ENCODE measurements at regions not wholly inside any gene's neighbourhood (a gene's known extent, or its start where the extent isn't known, plus 50 kb on each side); places are given as distances from the start of the nearest gene placed in this dataset.

DNA sequence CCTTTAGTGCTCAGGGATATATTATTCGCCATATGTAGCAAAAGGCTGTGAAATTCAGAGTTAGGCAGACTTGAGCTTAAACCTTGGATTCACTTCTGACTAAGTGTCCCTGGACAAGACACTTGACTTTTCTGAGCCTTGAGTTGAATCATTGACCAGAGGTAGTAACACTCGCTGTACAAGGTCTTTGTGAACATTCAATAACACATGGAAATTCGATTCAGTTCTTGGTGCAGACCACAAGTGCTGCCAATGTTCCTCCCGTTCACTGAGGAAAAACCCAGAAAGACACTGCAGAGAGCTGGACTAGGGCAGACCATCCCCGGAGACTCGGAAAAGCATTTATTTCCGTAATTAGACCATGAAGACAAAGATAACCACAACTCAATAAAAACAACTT is 901.4 kb downstream of the AACS start:
- intact Hi-C loops (cut with DNase I) = no loop called here
- TF ChIP-seq, protein P1, sequence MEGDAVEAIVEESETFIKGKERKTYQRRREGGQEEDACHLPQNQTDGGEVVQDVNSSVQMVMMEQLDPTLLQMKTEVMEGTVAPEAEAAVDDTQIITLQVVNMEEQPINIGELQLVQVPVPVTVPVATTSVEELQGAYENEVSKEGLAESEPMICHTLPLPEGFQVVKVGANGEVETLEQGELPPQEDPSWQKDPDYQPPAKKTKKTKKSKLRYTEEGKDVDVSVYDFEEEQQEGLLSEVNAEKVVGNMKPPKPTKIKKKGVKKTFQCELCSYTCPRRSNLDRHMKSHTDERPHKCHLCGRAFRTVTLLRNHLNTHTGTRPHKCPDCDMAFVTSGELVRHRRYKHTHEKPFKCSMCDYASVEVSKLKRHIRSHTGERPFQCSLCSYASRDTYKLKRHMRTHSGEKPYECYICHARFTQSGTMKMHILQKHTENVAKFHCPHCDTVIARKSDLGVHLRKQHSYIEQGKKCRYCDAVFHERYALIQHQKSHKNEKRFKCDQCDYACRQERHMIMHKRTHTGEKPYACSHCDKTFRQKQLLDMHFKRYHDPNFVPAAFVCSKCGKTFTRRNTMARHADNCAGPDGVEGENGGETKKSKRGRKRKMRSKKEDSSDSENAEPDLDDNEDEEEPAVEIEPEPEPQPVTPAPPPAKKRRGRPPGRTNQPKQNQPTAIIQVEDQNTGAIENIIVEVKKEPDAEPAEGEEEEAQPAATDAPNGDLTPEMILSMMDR (IDR thresholded peaks at IDR 0.05; ENCODE audit: borderline replicate concordance, extremely low read depth, insufficient read depth) = no peak
- Histone ChIP-seq H3K36me3 (ENCODE audit: control insufficient read depth in 2 of 3, insufficient read depth in 3 of 3, low read length in 3 of 3) (no peaks in the 10 kb centered on the region), H3K9ac (ENCODE audit: low read length in 3 of 3) (no peak overlapping the region), H3K27me3 (ENCODE audit: control insufficient read depth, insufficient read depth, low read length) (no peaks in the 10 kb centered on the region), H3K4me3 (ENCODE audit: low read length in 3 of 3) (no peak overlapping the region), H3K4me1 (ENCODE audit: control insufficient read depth in 2 of 3, insufficient read depth in 2 of 3, low read depth in 1 of 3, low read length in 3 of 3) (no peaks in the 10 kb centered on the region), H3K9me3 (ENCODE audit: control insufficient read depth in 2 of 3, insufficient read depth in 1 of 3, low read length in 3 of 3) (peaks cover 0 to 2% (median 0%) of the 10 kb centered on the region in 3 donors), H3K27ac (ENCODE audit: low read depth in 2 of 2, low read length in 2 of 2) (no peak overlapping the region)
- no peak for FAIRE-seq
- DNase-seq = no peak

DNA sequence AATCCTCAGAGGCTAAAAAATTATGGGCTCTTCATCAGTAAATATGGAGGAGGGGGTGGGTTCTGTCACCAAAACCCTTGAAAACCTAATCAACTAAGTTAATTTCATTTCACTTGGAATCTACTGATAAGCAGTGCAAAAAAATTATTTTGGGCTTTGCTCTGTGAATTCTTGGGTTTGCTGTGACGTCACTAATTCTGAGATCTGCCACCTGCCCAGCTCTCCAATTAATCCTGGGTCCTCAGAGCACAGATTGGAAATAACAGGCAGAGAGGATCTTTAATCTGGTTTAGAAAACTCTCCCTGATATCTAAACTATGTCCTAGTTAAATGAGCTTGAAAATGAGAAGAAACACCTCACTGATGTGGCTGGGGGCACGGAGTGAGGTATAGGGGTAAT is 903.2 kb downstream of the AACS start:
- peaks cover 0 to 2% (median 0%) of the 10 kb centered on the region in 3 donors for H3K9me3 ChIP-seq (ENCODE audit: control insufficient read depth in 2 of 3, insufficient read depth in 1 of 3, low read length in 3 of 3)
- H3K4me1 ChIP-seq (ENCODE audit: control insufficient read depth in 2 of 3, insufficient read depth in 2 of 3, low read depth in 1 of 3, low read length in 3 of 3) = no peaks in the 10 kb centered on the region
- no peak for DNase-seq
- H3K27ac ChIP-seq (ENCODE audit: low read depth in 2 of 2, low read length in 2 of 2) = no peak overlapping the region
- no peak for FAIRE-seq
- TF ChIP-seq, protein P1 (IDR thresholded peaks at IDR 0.05; ENCODE audit: borderline replicate concordance, extremely low read depth, insufficient read depth) = no peak
- no peaks in the 10 kb centered on the region for H3K36me3 ChIP-seq (ENCODE audit: control insufficient read depth in 2 of 3, insufficient read depth in 3 of 3, low read length in 3 of 3)
- no peak overlapping the region for H3K9ac ChIP-seq (ENCODE audit: low read length in 3 of 3)
- no peak overlapping the region for H3K4me3 ChIP-seq (ENCODE audit: low read length in 3 of 3)
- H3K27me3 ChIP-seq (ENCODE audit: control insufficient read depth, insufficient read depth, low read length) = no peaks in the 10 kb centered on the region
- intact Hi-C loops (cut with DNase I) = no loop called here

DNA sequence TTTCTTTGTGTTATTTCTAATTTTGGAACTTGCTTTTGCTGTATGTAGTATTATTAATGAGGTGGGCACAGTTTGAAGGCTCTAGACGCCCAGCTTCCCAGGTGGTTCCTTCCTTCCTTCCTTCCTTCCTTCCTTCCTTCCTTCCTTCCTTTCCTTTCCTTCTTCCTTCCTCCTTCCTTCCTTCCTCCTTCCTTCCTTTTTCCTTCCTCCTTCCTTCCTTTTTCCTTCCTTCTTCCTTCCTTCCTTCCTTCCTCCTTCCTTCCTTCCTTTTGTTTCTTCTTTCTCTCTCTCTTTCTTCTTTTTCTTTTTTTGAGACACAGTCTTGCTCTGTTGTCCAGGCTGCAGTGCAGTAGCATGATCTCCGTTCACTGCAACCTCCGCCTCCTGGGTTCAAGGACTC is 906.7 kb downstream of the AACS start:
- no peaks in the 10 kb centered on the region for H3K4me1 ChIP-seq (ENCODE audit: control insufficient read depth in 2 of 3, insufficient read depth in 2 of 3, low read depth in 1 of 3, low read length in 3 of 3)
- FAIRE-seq (no peak), DNase-seq (no peak)
- H3K9me3 ChIP-seq (ENCODE audit: control insufficient read depth in 2 of 3, insufficient read depth in 1 of 3, low read length in 3 of 3) = no peaks in the 10 kb centered on the region
- no peak overlapping the region for H3K27ac ChIP-seq (ENCODE audit: low read depth in 2 of 2, low read length in 2 of 2)
- H3K27me3 ChIP-seq (ENCODE audit: control insufficient read depth, insufficient read depth, low read length) = no peaks in the 10 kb centered on the region
- no peak overlapping the region for H3K9ac ChIP-seq (ENCODE audit: low read length in 3 of 3)
- no peaks in the 10 kb centered on the region for H3K36me3 ChIP-seq (ENCODE audit: control insufficient read depth in 2 of 3, insufficient read depth in 3 of 3, low read length in 3 of 3)
- TF ChIP-seq, protein P1 (IDR thresholded peaks at IDR 0.05; ENCODE audit: borderline replicate concordance, extremely low read depth, insufficient read depth) = no peak
- H3K4me3 ChIP-seq (ENCODE audit: low read length in 3 of 3) = no peak overlapping the region
- intact Hi-C loops (cut with DNase I) = no loop called here

DNA sequence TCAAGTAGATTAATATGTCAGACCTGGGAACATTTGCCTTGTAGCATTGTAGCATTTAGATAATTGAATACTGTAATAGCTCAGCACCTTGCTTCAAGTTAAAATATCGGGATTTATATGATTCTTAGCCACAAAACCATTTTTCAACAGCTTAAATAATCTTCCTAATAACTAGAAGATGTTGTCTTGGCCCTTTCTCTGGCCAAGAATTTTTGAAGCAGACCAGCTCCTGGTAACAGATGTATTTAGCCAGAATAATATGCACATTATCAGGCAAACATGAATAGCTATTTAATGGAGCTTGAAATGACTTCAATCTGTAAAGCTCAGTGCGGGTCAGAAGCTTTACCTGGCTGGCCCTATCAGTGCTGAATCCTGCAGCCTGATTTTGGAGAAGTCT is 913.1 kb downstream of the AACS start:
- no peaks in the 10 kb centered on the region for H3K36me3 ChIP-seq (ENCODE audit: control insufficient read depth in 2 of 3, insufficient read depth in 3 of 3, low read length in 3 of 3)
- H3K9me3 ChIP-seq (ENCODE audit: control insufficient read depth in 2 of 3, insufficient read depth in 1 of 3, low read length in 3 of 3) = no peaks in the 10 kb centered on the region
- H3K4me1 ChIP-seq (ENCODE audit: control insufficient read depth in 2 of 3, insufficient read depth in 2 of 3, low read depth in 1 of 3, low read length in 3 of 3) = peaks cover 0 to 6% (median 0%) of the 10 kb centered on the region in 3 donors
- intact Hi-C loops (cut with DNase I) = no loop called here
- no peak overlapping the region for H3K9ac ChIP-seq (ENCODE audit: low read length in 3 of 3)
- H3K27me3 ChIP-seq (ENCODE audit: control insufficient read depth, insufficient read depth, low read length) = no peaks in the 10 kb centered on the region
- no peak for DNase-seq
- no peak overlapping the region for H3K4me3 ChIP-seq (ENCODE audit: low read length in 3 of 3)
- TF ChIP-seq, protein P1 (IDR thresholded peaks at IDR 0.05; ENCODE audit: borderline replicate concordance, extremely low read depth, insufficient read depth) = no peak
- no peak overlapping the region for H3K27ac ChIP-seq (ENCODE audit: low read depth in 2 of 2, low read length in 2 of 2)
- FAIRE-seq = no peak
